Vagina (tissue), 2 donors: ENCODE measurements at regions not wholly inside any gene's neighbourhood (a gene's known extent, or its start where the extent isn't known, plus 50 kb on each side); places are given as distances from the start of the nearest gene placed in this dataset.

Source experiments
- DNase-seq, 2 donors: peaks; one replicate each; pipeline ENCODE4 v3.0.0-alpha.2; 2017; ENCODE audit errors: extremely low spot score in 2 of 2
- H3K27ac ChIP-seq: fragments of 200-600 bp; sonication (generic); one replicate; pipeline ENCODE4 v1.5.1; 2019
- H3K27me3 ChIP-seq: fragments of 200-600 bp; sonication (generic); one replicate; pipeline ENCODE4 v1.5.1; 2019
- H3K36me3 ChIP-seq, 2 donors: fragments of 200-600 bp; sonication (generic); one replicate each; pipeline ENCODE4 v1.5.1; 2017 to 2019
- H3K4me1 ChIP-seq: fragments of 200-600 bp; sonication (generic); one replicate; pipeline ENCODE4 v1.5.1; 2019
- H3K4me3 ChIP-seq, 2 donors: fragments of 200-600 bp; sonication (generic); 1 replicate in 1 of 2; 2 replicates in 1 of 2; pipeline ENCODE4 v1.5.1; 2016 to 2019
- H3K9me3 ChIP-seq: fragments of 200-600 bp; sonication (generic); one replicate; pipeline ENCODE4 v1.5.1; 2019
- CTCF ChIP-seq, 3 experiments: fragments of 450-650 bp in 2 of 3; fragments of 200-600 bp in 1 of 3; sonication (generic) in 1 of 3; IDR thresholded peaks; one replicate each; pipeline ENCODE4 v1.5.1; 2017 to 2019; ENCODE audit warnings: antibody characterized with exemption in 3 of 3, mild to moderate bottlenecking in 2 of 3, moderate library complexity in 2 of 3
- POLR2A ChIP-seq, 2 donors: fragments of 450-650 bp; IDR thresholded peaks; one replicate each; pipeline ENCODE4 v1.6.1; 2017; ENCODE audit warnings: antibody characterized with exemption in 2 of 2, mild to moderate bottlenecking in 2 of 2, moderate library complexity in 2 of 2
- POLR2AphosphoS5 ChIP-seq, 2 donors: sonication (generic); formaldehyde crosslinking; IDR thresholded peaks; one replicate each; pipeline ENCODE4 v1.9.0; 2017; ENCODE audit warnings: antibody characterized with exemption in 2 of 2, mild to moderate bottlenecking in 2 of 2, low read depth in 1 of 2; ENCODE audit not compliant: insufficient read depth in 1 of 2
- intact Hi-C: fragments of 100-400 bp; cut with DNase I; formaldehyde crosslinking; loops from one replicate; pipeline ENCODE4 v1.15.1; 2023

- Histone ChIP-seq H3K27ac (no peak overlapping the region), H3K27me3 (no peaks in the 10 kb centered on the region), H3K9me3 (no peaks in the 10 kb centered on the region), H3K4me1 (no peaks in the 10 kb centered on the region), H3K36me3 (no peaks in the 10 kb centered on the region), H3K4me3 (no peak overlapping the region)
- TF ChIP-seq POLR2A (IDR thresholded peaks at IDR 0.05) (no peak), POLR2AphosphoS5 (IDR thresholded peaks at IDR 0.05; ENCODE audit: insufficient read depth in 1 of 2, low read depth in 1 of 2) (no peak), CTCF (IDR thresholded peaks at IDR 0.05) (no peak)
- intact Hi-C loops = no loop called here
- no peak for DNase-seq
These were observed 432.9 kb downstream of the GRXCR1 start for GRCh38 chr4:43325220-43325967.

- no peaks in the 10 kb centered on the region for H3K27me3 ChIP-seq
- TF ChIP-seq CTCF (IDR thresholded peaks at IDR 0.05) (no peak), POLR2AphosphoS5 (IDR thresholded peaks at IDR 0.05; ENCODE audit: insufficient read depth in 1 of 2, low read depth in 1 of 2) (no peak), POLR2A (IDR thresholded peaks at IDR 0.05) (no peak)
- H3K36me3 ChIP-seq = no peaks in the 10 kb centered on the region
- H3K27ac ChIP-seq = no peak overlapping the region
- no peaks in the 10 kb centered on the region for H3K9me3 ChIP-seq
- intact Hi-C loops = no loop called here
- no peak overlapping the region for H3K4me3 ChIP-seq
- no peak for DNase-seq
- no peaks in the 10 kb centered on the region for H3K4me1 ChIP-seq
These were observed 437.8 kb downstream of the GRXCR1 start for GRCh38 chr4:43330288-43330687.

DNA sequence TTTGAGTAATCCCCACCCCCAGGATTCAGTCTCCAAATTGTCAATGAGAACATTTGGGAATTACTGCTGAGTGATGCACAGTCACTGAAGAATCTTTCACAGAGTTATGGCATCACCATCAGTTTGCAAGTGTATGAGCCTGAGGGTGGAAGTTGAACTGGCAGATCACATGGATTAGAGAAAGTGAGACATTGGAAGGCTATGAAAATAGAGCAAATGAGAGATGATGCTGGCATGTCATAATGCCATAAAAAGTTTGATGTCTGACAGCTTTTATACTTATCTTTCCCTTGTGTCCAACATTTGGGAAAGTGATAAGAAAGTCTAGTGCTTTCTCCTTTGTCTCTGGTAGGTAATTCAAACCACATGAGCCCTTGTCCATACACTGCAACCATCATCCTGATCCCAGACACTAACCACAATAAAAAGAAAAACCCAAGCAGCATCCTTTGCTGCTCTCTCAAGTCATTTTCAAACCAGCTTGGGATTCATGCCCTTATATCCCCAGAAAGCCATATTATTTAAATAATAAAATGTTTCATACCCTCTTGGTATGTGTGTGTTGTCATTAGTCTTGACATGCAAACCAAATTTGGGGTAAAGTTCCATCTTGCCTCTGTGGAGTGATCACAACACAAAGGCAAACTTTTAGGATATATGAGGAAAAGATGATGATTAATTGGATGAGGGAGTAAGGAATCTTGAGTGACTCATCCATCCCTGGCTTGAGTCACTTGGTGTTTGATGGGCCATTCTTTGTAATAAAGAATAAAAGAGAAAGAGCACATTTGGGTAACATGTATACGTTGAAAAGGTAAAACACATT lies 438.9 kb downstream of the GRXCR1 start:
- no peak for DNase-seq
- H3K4me3 ChIP-seq = no peak overlapping the region
- no peak overlapping the region for H3K27ac ChIP-seq
- no peaks in the 10 kb centered on the region for H3K4me1 ChIP-seq
- no peaks in the 10 kb centered on the region for H3K36me3 ChIP-seq
- no peak for TF ChIP-seq CTCF (IDR thresholded peaks at IDR 0.05)
- no peak for TF ChIP-seq POLR2AphosphoS5 (IDR thresholded peaks at IDR 0.05; ENCODE audit: insufficient read depth in 1 of 2, low read depth in 1 of 2)
- TF ChIP-seq POLR2A (IDR thresholded peaks at IDR 0.05) = no peak
- H3K9me3 ChIP-seq = no peaks in the 10 kb centered on the region
- intact Hi-C loops = no loop called here
- H3K27me3 ChIP-seq = no peaks in the 10 kb centered on the region

- intact Hi-C loops = no loop called here
- TF ChIP-seq POLR2AphosphoS5 (IDR thresholded peaks at IDR 0.05; ENCODE audit: insufficient read depth in 1 of 2, low read depth in 1 of 2) (no peak), POLR2A (IDR thresholded peaks at IDR 0.05) (no peak), CTCF (IDR thresholded peaks at IDR 0.05) (no peak)
- Histone ChIP-seq H3K27ac (no peak overlapping the region), H3K9me3 (no peaks in the 10 kb centered on the region), H3K4me3 (no peak overlapping the region), H3K4me1 (no peaks in the 10 kb centered on the region), H3K27me3 (no peaks in the 10 kb centered on the region), H3K36me3 (no peaks in the 10 kb centered on the region)
- no peak for DNase-seq
These were observed 439.5 kb downstream of the GRXCR1 start for GRCh38 chr4:43332052-43332425.

GRCh38 chr4:43337707-43338106 lies 445.2 kb downstream of the GRXCR1 start:
- Histone ChIP-seq H3K36me3 (no peaks in the 10 kb centered on the region), H3K27ac (no peak overlapping the region), H3K4me1 (no peaks in the 10 kb centered on the region), H3K4me3 (no peak overlapping the region), H3K9me3 (no peaks in the 10 kb centered on the region), H3K27me3 (no peaks in the 10 kb centered on the region)
- no peak for DNase-seq
- intact Hi-C loops = no loop called here
- TF ChIP-seq POLR2AphosphoS5 (IDR thresholded peaks at IDR 0.05; ENCODE audit: insufficient read depth in 1 of 2, low read depth in 1 of 2) (no peak), CTCF (IDR thresholded peaks at IDR 0.05) (no peak), POLR2A (IDR thresholded peaks at IDR 0.05) (no peak)
